ENCODE measurements at regions not wholly inside any gene's neighbourhood (a gene's known extent, or its start where the extent isn't known, plus 50 kb on each side); places are given as distances from the start of the nearest gene placed in this dataset.

GRCh38 chr12:82555699-82556098, 131.0 kb upstream of the TMTC2 start:
- no peak for TF ChIP-seq EZH2phosphoT487 (IDR thresholded peaks at IDR 0.05; ENCODE audit: borderline replicate concordance)
- TF ChIP-seq, protein P1, sequence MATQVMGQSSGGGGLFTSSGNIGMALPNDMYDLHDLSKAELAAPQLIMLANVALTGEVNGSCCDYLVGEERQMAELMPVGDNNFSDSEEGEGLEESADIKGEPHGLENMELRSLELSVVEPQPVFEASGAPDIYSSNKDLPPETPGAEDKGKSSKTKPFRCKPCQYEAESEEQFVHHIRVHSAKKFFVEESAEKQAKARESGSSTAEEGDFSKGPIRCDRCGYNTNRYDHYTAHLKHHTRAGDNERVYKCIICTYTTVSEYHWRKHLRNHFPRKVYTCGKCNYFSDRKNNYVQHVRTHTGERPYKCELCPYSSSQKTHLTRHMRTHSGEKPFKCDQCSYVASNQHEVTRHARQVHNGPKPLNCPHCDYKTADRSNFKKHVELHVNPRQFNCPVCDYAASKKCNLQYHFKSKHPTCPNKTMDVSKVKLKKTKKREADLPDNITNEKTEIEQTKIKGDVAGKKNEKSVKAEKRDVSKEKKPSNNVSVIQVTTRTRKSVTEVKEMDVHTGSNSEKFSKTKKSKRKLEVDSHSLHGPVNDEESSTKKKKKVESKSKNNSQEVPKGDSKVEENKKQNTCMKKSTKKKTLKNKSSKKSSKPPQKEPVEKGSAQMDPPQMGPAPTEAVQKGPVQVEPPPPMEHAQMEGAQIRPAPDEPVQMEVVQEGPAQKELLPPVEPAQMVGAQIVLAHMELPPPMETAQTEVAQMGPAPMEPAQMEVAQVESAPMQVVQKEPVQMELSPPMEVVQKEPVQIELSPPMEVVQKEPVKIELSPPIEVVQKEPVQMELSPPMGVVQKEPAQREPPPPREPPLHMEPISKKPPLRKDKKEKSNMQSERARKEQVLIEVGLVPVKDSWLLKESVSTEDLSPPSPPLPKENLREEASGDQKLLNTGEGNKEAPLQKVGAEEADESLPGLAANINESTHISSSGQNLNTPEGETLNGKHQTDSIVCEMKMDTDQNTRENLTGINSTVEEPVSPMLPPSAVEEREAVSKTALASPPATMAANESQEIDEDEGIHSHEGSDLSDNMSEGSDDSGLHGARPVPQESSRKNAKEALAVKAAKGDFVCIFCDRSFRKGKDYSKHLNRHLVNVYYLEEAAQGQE (IDR thresholded peaks at IDR 0.05; ENCODE audit: low read depth) = no peak
- TF ChIP-seq, protein P2, sequence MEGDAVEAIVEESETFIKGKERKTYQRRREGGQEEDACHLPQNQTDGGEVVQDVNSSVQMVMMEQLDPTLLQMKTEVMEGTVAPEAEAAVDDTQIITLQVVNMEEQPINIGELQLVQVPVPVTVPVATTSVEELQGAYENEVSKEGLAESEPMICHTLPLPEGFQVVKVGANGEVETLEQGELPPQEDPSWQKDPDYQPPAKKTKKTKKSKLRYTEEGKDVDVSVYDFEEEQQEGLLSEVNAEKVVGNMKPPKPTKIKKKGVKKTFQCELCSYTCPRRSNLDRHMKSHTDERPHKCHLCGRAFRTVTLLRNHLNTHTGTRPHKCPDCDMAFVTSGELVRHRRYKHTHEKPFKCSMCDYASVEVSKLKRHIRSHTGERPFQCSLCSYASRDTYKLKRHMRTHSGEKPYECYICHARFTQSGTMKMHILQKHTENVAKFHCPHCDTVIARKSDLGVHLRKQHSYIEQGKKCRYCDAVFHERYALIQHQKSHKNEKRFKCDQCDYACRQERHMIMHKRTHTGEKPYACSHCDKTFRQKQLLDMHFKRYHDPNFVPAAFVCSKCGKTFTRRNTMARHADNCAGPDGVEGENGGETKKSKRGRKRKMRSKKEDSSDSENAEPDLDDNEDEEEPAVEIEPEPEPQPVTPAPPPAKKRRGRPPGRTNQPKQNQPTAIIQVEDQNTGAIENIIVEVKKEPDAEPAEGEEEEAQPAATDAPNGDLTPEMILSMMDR (IDR thresholded peaks at IDR 0.05 in 2 of 3, conservative IDR thresholded peaks at IDR 0.05 in 1 of 3; ENCODE audit: borderline replicate concordance in 1 of 3, insufficient read depth in 1 of 3, low read depth in 2 of 3, low read length in 2 of 3) = no peak
- no peak for TF ChIP-seq RAD21 (IDR thresholded peaks at IDR 0.05; ENCODE audit: low read depth)
- TF ChIP-seq JUND (IDR thresholded peaks at IDR 0.05) = no peak
- no peak for TF ChIP-seq POLR2A (IDR thresholded peaks at IDR 0.05; ENCODE audit: borderline replicate concordance, extremely low read depth, insufficient read depth, insufficient read length)
- no peak for TF ChIP-seq SIN3A (IDR thresholded peaks at IDR 0.05; ENCODE audit: low read depth)
